Panc1 (cell line): ENCODE measurements at regions not wholly inside any gene's neighbourhood (a gene's known extent, or its start where the extent isn't known, plus 50 kb on each side); places are given as distances from the start of the nearest gene placed in this dataset.

Experiments
- CTCF ChIP-seq: fragments of 450-650 bp; IDR thresholded peaks from 2 replicates; pipeline ENCODE4 v1.5.1; 2017; ENCODE audit warnings: mild to moderate bottlenecking
- REST ChIP-seq, 2 experiments: IDR thresholded peaks; 2 replicates each; pipeline ENCODE4 v1.6.1; 2011 to 2012; ENCODE audit warnings: low read depth in 2 of 2, control low read depth in 1 of 2, low read length in 1 of 2, mild to moderate bottlenecking in 1 of 2, moderate library complexity in 1 of 2; ENCODE audit not compliant: insufficient read depth in 1 of 2

GRCh38 chr3:145893331-145893730 lies 267.7 kb downstream of the PLOD2 start:
- TF ChIP-seq CTCF (no peak), REST (IDR thresholded peaks at IDR 0.05; ENCODE audit: insufficient read depth in 1 of 2, low read depth in 2 of 2, low read length in 1 of 2) (no peak)
